ENCODE measurements at regions not wholly inside any gene's neighbourhood (a gene's known extent, or its start where the extent isn't known, plus 50 kb on each side); places are given as distances from the start of the nearest gene placed in this dataset.

DNA sequence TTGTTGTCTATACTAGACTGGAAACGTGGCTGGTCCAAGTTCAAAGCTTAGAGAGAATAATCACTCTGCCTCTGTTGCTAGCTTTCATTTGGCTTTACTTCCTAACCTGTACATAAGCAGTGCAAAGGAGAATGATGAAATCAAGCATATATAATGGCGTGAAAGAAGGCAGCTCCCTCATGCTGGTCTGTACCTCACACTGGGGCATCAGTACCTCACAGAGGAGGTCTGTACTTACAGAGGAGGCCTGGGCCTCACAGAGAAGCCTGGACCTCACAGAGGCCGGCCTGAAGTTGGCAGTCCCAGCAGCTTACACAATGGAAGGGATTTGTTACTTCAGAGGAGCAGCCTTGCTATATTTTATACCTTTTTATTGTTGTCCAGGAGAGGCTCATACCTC is 53.3 kb upstream of the MSI2 start:
- TF ChIP-seq, protein P1, sequence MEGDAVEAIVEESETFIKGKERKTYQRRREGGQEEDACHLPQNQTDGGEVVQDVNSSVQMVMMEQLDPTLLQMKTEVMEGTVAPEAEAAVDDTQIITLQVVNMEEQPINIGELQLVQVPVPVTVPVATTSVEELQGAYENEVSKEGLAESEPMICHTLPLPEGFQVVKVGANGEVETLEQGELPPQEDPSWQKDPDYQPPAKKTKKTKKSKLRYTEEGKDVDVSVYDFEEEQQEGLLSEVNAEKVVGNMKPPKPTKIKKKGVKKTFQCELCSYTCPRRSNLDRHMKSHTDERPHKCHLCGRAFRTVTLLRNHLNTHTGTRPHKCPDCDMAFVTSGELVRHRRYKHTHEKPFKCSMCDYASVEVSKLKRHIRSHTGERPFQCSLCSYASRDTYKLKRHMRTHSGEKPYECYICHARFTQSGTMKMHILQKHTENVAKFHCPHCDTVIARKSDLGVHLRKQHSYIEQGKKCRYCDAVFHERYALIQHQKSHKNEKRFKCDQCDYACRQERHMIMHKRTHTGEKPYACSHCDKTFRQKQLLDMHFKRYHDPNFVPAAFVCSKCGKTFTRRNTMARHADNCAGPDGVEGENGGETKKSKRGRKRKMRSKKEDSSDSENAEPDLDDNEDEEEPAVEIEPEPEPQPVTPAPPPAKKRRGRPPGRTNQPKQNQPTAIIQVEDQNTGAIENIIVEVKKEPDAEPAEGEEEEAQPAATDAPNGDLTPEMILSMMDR (IDR thresholded peaks at IDR 0.05): no peak
- no peak for TF ChIP-seq POLR2AphosphoS5 (IDR thresholded peaks at IDR 0.05)
